GM19025 (cell line): ENCODE measurements at regions not wholly inside any gene's neighbourhood (a gene's known extent, or its start where the extent isn't known, plus 50 kb on each side); places are given as distances from the start of the nearest gene placed in this dataset.
"Not testable (repeated sequence)": the region's sequence is repeated elsewhere in the genome, so short reads cannot be mapped to it uniquely, and the experiment has no call there.

Experiments used
- ATAC-seq: cut with Tn5 transposase; IDR thresholded peaks from one replicate; pipeline ENCODE4 v1.9.1; 2021; ENCODE audit warnings: mild to moderate bottlenecking, low read depth, moderate library complexity; ENCODE audit not compliant: unreplicated experiment

GRCh38 chr9:79040671-79041070 lies 531.1 kb upstream of the TLE4 start:
- no peak for ATAC-seq

GRCh38 chr9:79041266-79041665 lies 530.5 kb upstream of the TLE4 start:
- no peak for ATAC-seq

- ATAC-seq = no peak
These were observed 527.8 kb upstream of the TLE4 start for GRCh38 chr9:79043916-79044315.

GRCh38 chr9:79046401-79046800 lies 525.4 kb upstream of the TLE4 start:
- no peak for ATAC-seq

GRCh38 chr9:79049371-79049770 lies 522.4 kb upstream of the TLE4 start:
- ATAC-seq = no peak

- no peak for ATAC-seq
These were observed 518.2 kb upstream of the TLE4 start for GRCh38 chr9:79053598-79053997.

- no peak for ATAC-seq
These were observed 517.3 kb upstream of the TLE4 start for GRCh38 chr9:79054500-79054899.

- no peak for ATAC-seq
These were observed 515.7 kb upstream of the TLE4 start for GRCh38 chr9:79056041-79056440.

- ATAC-seq = no peak
These were observed 514.2 kb upstream of the TLE4 start for GRCh38 chr9:79057576-79057975.

- ATAC-seq = no peak
These were observed 511.0 kb upstream of the TLE4 start for GRCh38 chr9:79060766-79061165.

GRCh38 chr9:79061752-79062616 lies 509.8 kb upstream of the TLE4 start:
- no peak for ATAC-seq

- no peak for ATAC-seq
These were observed 498.6 kb upstream of the TLE4 start for GRCh38 chr9:79073201-79073600.

- no peak for ATAC-seq
These were observed 491.2 kb upstream of the TLE4 start for GRCh38 chr9:79080536-79080935.

- ATAC-seq = no peak
These were observed 488.1 kb upstream of the TLE4 start for GRCh38 chr9:79083621-79084020.

- no peak for ATAC-seq
These were observed 484.6 kb upstream of the TLE4 start for GRCh38 chr9:79087133-79087532.

GRCh38 chr9:79089054-79089560 lies 482.7 kb upstream of the TLE4 start:
- no peak for ATAC-seq

- ATAC-seq = not testable (repeated sequence)
These were observed 481.9 kb upstream of the TLE4 start for GRCh38 chr9:79089851-79090250.

GRCh38 chr9:79103257-79103656 lies 468.5 kb upstream of the TLE4 start:
- ATAC-seq = not testable (repeated sequence)

GRCh38 chr9:79104216-79104615 lies 467.5 kb upstream of the TLE4 start:
- ATAC-seq = no peak

- no peak for ATAC-seq
These were observed 466.8 kb upstream of the TLE4 start for GRCh38 chr9:79104951-79105350.

- ATAC-seq = no peak
These were observed 463.7 kb upstream of the TLE4 start for GRCh38 chr9:79107911-79108676.

- ATAC-seq = no peak
These were observed 460.1 kb upstream of the TLE4 start for GRCh38 chr9:79111653-79112052.
